Panc1 (cell line): ENCODE measurements at regions not wholly inside any gene's neighbourhood (a gene's known extent, or its start where the extent isn't known, plus 50 kb on each side); places are given as distances from the start of the nearest gene placed in this dataset.

ENCODE experiments used
- POLR2AphosphoS5 ChIP-seq: IDR thresholded peaks from 2 replicates; pipeline ENCODE4 v1.6.1; 2012; ENCODE audit warnings: mild to moderate bottlenecking, low read depth, low read length, moderate library complexity
- SIN3A ChIP-seq: IDR thresholded peaks from 2 replicates; pipeline ENCODE4 v1.6.1; 2012; ENCODE audit warnings: low read depth, mild to moderate bottlenecking, low read length, moderate library complexity, borderline replicate concordance; ENCODE audit not compliant: insufficient read depth
- TF ChIP-seq, protein P1 (sequence below): fragments of 450-650 bp; IDR thresholded peaks from 2 replicates; pipeline ENCODE4 v1.5.1; 2017; ENCODE audit warnings: mild to moderate bottlenecking
- TF ChIP-seq, protein P2 (sequence below), 2 experiments: IDR thresholded peaks; 2 replicates each; pipeline ENCODE4 v1.6.1; 2011 to 2012; ENCODE audit warnings: low read depth in 2 of 2, control low read depth in 1 of 2, low read length in 1 of 2, mild to moderate bottlenecking in 1 of 2, moderate library complexity in 1 of 2; ENCODE audit not compliant: insufficient read depth in 1 of 2

DNA sequence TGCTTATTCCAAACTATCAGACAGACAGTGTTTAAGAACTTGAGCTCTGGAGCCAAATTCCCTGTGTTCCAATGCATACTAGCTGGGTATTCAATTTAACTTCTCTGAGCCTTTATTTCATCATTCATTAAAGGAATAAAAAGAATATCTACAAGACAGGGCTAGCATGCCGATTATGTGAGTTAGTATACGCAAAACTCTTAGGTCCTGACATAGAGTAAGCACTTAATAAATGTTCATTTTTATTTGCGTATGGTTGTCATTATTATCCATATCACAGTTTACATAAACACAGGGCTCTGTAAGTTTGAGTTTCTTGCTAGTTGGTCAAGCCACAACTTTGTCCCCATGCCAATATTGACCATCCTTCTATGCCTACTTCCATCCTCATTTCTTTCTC lies 161.5 kb downstream of the NUAK1 start:
- TF ChIP-seq, protein P1, sequence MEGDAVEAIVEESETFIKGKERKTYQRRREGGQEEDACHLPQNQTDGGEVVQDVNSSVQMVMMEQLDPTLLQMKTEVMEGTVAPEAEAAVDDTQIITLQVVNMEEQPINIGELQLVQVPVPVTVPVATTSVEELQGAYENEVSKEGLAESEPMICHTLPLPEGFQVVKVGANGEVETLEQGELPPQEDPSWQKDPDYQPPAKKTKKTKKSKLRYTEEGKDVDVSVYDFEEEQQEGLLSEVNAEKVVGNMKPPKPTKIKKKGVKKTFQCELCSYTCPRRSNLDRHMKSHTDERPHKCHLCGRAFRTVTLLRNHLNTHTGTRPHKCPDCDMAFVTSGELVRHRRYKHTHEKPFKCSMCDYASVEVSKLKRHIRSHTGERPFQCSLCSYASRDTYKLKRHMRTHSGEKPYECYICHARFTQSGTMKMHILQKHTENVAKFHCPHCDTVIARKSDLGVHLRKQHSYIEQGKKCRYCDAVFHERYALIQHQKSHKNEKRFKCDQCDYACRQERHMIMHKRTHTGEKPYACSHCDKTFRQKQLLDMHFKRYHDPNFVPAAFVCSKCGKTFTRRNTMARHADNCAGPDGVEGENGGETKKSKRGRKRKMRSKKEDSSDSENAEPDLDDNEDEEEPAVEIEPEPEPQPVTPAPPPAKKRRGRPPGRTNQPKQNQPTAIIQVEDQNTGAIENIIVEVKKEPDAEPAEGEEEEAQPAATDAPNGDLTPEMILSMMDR: no peak
- no peak for TF ChIP-seq POLR2AphosphoS5
- TF ChIP-seq, protein P2, sequence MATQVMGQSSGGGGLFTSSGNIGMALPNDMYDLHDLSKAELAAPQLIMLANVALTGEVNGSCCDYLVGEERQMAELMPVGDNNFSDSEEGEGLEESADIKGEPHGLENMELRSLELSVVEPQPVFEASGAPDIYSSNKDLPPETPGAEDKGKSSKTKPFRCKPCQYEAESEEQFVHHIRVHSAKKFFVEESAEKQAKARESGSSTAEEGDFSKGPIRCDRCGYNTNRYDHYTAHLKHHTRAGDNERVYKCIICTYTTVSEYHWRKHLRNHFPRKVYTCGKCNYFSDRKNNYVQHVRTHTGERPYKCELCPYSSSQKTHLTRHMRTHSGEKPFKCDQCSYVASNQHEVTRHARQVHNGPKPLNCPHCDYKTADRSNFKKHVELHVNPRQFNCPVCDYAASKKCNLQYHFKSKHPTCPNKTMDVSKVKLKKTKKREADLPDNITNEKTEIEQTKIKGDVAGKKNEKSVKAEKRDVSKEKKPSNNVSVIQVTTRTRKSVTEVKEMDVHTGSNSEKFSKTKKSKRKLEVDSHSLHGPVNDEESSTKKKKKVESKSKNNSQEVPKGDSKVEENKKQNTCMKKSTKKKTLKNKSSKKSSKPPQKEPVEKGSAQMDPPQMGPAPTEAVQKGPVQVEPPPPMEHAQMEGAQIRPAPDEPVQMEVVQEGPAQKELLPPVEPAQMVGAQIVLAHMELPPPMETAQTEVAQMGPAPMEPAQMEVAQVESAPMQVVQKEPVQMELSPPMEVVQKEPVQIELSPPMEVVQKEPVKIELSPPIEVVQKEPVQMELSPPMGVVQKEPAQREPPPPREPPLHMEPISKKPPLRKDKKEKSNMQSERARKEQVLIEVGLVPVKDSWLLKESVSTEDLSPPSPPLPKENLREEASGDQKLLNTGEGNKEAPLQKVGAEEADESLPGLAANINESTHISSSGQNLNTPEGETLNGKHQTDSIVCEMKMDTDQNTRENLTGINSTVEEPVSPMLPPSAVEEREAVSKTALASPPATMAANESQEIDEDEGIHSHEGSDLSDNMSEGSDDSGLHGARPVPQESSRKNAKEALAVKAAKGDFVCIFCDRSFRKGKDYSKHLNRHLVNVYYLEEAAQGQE (IDR thresholded peaks at IDR 0.05; ENCODE audit: insufficient read depth in 1 of 2, low read depth in 2 of 2, low read length in 1 of 2): no peak
- TF ChIP-seq SIN3A: no peak
